ENCODE measurements at regions not wholly inside any gene's neighbourhood (a gene's known extent, or its start where the extent isn't known, plus 50 kb on each side); places are given as distances from the start of the nearest gene placed in this dataset.

GRCh38 chr5:107196500-107197059 lies 474.2 kb downstream of the EFNA5 start:
- no peak for DNase-seq (ENCODE audit: low read depth)
- no peak for TF ChIP-seq CTCF (IDR thresholded peaks at IDR 0.05; ENCODE audit: low read depth, low read length, missing control alignments)
- no peak overlapping the region for H3K4me3 ChIP-seq (ENCODE audit: low read depth, low read length)
- in situ Hi-C loops (cut with HindIII; ENCODE audit: low sequenced_read_pairs) = no loop called here

- no peak overlapping the region for H3K4me3 ChIP-seq (ENCODE audit: low read depth, low read length)
- no peak for DNase-seq (ENCODE audit: low read depth)
- TF ChIP-seq CTCF (IDR thresholded peaks at IDR 0.05; ENCODE audit: low read depth, low read length, missing control alignments) = no peak
- in situ Hi-C loops (cut with HindIII; ENCODE audit: low sequenced_read_pairs) = no loop called here
Observed at GRCh38 chr5:107195890-107196395, 474.8 kb downstream of the EFNA5 start.

- in situ Hi-C loops (cut with HindIII; ENCODE audit: low sequenced_read_pairs) = no loop called here
- DNase-seq (ENCODE audit: low read depth) = no peak
- TF ChIP-seq CTCF (IDR thresholded peaks at IDR 0.05; ENCODE audit: low read depth, low read length, missing control alignments) = no peak
- no peak overlapping the region for H3K4me3 ChIP-seq (ENCODE audit: low read depth, low read length)
Observed at GRCh38 chr5:107184871-107185270, 485.9 kb downstream of the EFNA5 start.

GRCh38 chr5:107184066-107184465 lies 486.7 kb downstream of the EFNA5 start:
- DNase-seq (ENCODE audit: low read depth) = no peak
- TF ChIP-seq CTCF (IDR thresholded peaks at IDR 0.05; ENCODE audit: low read depth, low read length, missing control alignments) = no peak
- H3K4me3 ChIP-seq (ENCODE audit: low read depth, low read length) = no peak overlapping the region
- in situ Hi-C loops (cut with HindIII; ENCODE audit: low sequenced_read_pairs) = no loop called here

- no peak overlapping the region for H3K4me3 ChIP-seq (ENCODE audit: low read depth, low read length)
- in situ Hi-C loops (cut with HindIII; ENCODE audit: low sequenced_read_pairs) = no loop called here
- DNase-seq (ENCODE audit: low read depth) = no peak
- no peak for TF ChIP-seq CTCF (IDR thresholded peaks at IDR 0.05; ENCODE audit: low read depth, low read length, missing control alignments)
Observed at GRCh38 chr5:107170620-107171019, 500.1 kb downstream of the EFNA5 start.

GRCh38 chr5:107169867-107170266 lies 500.9 kb downstream of the EFNA5 start:
- in situ Hi-C loops (cut with HindIII; ENCODE audit: low sequenced_read_pairs) = no loop called here
- H3K4me3 ChIP-seq (ENCODE audit: low read depth, low read length) = no peak overlapping the region
- no peak for TF ChIP-seq CTCF (IDR thresholded peaks at IDR 0.05; ENCODE audit: low read depth, low read length, missing control alignments)
- DNase-seq (ENCODE audit: low read depth) = no peak
